ENCODE measurements at regions not wholly inside any gene's neighbourhood (a gene's known extent, or its start where the extent isn't known, plus 50 kb on each side); places are given as distances from the start of the nearest gene placed in this dataset.

DNA sequence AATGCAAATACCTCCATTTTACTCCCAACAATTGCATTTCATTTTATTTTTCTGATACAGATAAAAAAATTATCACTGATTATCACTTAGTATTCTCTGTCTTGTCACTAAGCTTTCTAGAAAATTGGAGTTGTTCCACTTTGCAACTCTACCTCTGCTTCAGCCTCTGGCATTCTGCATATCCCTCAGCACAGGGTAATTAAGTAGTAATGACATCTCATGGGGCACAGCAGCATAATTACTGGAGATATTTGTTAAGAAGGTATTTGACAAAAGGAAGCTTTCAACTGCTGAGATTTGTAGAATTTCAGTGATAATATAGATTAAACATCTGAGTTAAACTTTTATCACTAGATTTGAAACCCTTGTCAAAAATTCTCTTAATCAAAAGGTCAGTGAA is 446.2 kb downstream of the HTR1A start:
- no peak for TF ChIP-seq POLR2A (IDR thresholded peaks at IDR 0.05; ENCODE audit: low read length)
- no peak for TF ChIP-seq GATA1 (IDR thresholded peaks at IDR 0.05; ENCODE audit: low read depth, low read length)
